Endothelial cell of umbilical vein (primary cell): ENCODE measurements at regions not wholly inside any gene's neighbourhood (a gene's known extent, or its start where the extent isn't known, plus 50 kb on each side); places are given as distances from the start of the nearest gene placed in this dataset.

Experiments
- CTCF ChIP-seq, 2 donors: IDR thresholded peaks; 1 replicate in 1 of 2; 2 replicates in 1 of 2; pipeline ENCODE4 v1.5.1; 2011; ENCODE audit warnings: low read length in 2 of 2, mild to moderate bottlenecking in 2 of 2, moderate library complexity in 2 of 2, control low read depth in 1 of 2, inconsistent platforms in 1 of 2, low read depth in 1 of 2; ENCODE audit not compliant: insufficient read depth in 1 of 2; ENCODE audit errors: extremely low read depth in 1 of 2
- EZH2 ChIP-seq: IDR thresholded peaks from 2 replicates; pipeline ENCODE4 v1.6.1; 2012; ENCODE audit warnings: borderline replicate concordance, low read depth, mild to moderate bottlenecking, moderate library complexity, low read length, inconsistent platforms; ENCODE audit not compliant: severe bottlenecking
- FOS ChIP-seq: IDR thresholded peaks from 2 replicates; pipeline ENCODE4 v1.6.1; 2011; ENCODE audit warnings: mild to moderate bottlenecking, low read length, moderate library complexity, borderline replicate concordance; ENCODE audit not compliant: insufficient read depth
- JUN ChIP-seq: IDR thresholded peaks from 2 replicates; pipeline ENCODE4 v1.6.1; 2011; ENCODE audit warnings: borderline replicate concordance, low read depth; ENCODE audit not compliant: insufficient read length, insufficient read depth
- MAX ChIP-seq: IDR thresholded peaks from 2 replicates; pipeline ENCODE4 v1.6.1; 2011; ENCODE audit not compliant: insufficient read depth, insufficient read length
- MYC ChIP-seq: IDR thresholded peaks from one replicate; pipeline ENCODE4 v1.6.1; 2011; ENCODE audit warnings: mild to moderate bottlenecking, low read depth, low read length
- POLR2A ChIP-seq: IDR thresholded peaks from 2 replicates; pipeline ENCODE4 v1.6.1; 2012; ENCODE audit warnings: low read depth, mild to moderate bottlenecking, control low read depth, low read length
- POLR2AphosphoS5 ChIP-seq: IDR thresholded peaks from 2 replicates; pipeline ENCODE4 v1.6.1; 2012; ENCODE audit warnings: low read depth, mild to moderate bottlenecking, control low read depth, low read length, moderate library complexity; ENCODE audit not compliant: insufficient read depth

- no peak for TF ChIP-seq EZH2
- TF ChIP-seq CTCF (IDR thresholded peaks at IDR 0.05; ENCODE audit: extremely low read depth in 1 of 2, insufficient read depth in 1 of 2, low read depth in 1 of 2, low read length in 2 of 2) = no peak
- TF ChIP-seq POLR2AphosphoS5 = no peak
- no peak for TF ChIP-seq JUN
- TF ChIP-seq POLR2A = no peak
- no peak for TF ChIP-seq MYC
- no peak for TF ChIP-seq MAX
- no peak for TF ChIP-seq FOS
Measured at GRCh38 chr6:156194981-156195380, 582.2 kb upstream of the ARID1B start.
